ENCODE measurements at regions not wholly inside any gene's neighbourhood (a gene's known extent, or its start where the extent isn't known, plus 50 kb on each side); places are given as distances from the start of the nearest gene placed in this dataset.
A peak's percentile ranks its signal among the peaks of the same experiment; 100 is the strongest.
"Not testable (repeated sequence)": the region's sequence is repeated elsewhere in the genome, so short reads cannot be mapped to it uniquely, and the experiment has no call there.

DNA sequence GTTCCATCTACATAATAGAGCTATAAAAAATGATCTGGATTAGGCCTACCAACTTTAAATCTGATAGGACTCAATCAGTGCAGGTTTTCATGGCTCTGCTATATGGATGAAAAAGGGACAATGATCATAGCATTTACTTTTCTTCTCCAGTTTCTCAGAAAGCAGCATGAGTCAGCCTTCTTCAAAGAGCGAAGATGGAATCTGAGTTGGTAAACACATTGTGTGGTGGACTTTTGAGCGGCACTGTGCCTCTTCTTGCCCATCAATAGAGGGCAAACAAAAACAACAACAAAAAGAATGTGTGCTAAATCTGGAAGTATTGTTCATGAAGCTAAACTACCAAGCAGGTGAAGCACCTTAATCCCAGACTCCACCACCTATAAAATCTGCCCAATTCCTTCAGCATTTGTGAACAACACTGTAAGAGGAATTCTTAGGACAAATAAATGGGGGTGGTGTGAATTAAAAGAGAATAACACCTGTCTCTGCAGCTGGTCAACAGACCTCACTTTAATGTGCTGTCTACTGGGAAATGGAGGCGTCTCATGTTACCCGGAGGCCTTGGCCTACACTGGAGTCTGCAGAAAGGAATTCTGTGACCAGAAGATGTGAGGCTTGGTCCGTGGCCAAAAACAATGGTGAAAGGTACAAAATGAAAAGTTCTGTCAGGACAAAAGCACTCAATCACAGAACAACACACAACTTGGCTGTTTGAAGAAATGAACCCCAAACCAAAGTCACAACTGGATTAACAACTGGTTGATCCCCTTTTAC is 609.0 kb downstream of the IRS1 start:
- no peak for DNase-seq

- DNase-seq, result no peak
These were observed 610.6 kb downstream of the IRS1 start for GRCh38 chr2:226189061-226189460.

DNA sequence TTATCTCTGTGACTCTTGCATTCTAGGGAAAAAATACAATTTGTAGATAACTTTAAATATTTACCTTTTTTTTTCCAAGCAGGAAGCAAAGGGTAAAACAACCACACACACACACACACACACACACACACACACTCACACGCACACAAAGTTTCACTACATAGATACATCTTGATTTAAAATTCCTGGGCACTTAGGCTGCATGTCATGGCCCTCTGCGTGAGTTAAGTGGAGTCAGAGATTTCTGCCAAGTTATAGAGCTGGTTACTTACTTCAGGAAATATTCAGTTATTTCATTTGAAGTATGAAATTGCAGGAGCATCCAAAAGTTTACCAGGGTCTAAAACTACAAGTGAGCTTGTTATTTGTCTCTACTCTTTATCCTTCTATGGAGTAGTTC is 612.0 kb downstream of the IRS1 start:
- no peak for DNase-seq

GRCh38 chr2:226187156-226187555 is 612.5 kb downstream of the IRS1 start:
- no peak for DNase-seq

- DNase-seq, result peak in 1 of 4 experiments; percentile 1
These were observed 613.9 kb downstream of the IRS1 start for GRCh38 chr2:226185616-226186211.

- DNase-seq, result peak in 2 of 4 experiments; percentile 3 to 12
These were observed 614.5 kb downstream of the IRS1 start for GRCh38 chr2:226184940-226185615.

GRCh38 chr2:226184540-226184939 is 615.1 kb downstream of the IRS1 start:
- DNase-seq, result no peak

GRCh38 chr2:226183550-226183949 is 616.1 kb downstream of the IRS1 start:
- peak in 2 of 4 experiments; percentile 8 to 19 for DNase-seq

- no peak for DNase-seq
These were observed 616.6 kb downstream of the IRS1 start for GRCh38 chr2:226183033-226183432.

GRCh38 chr2:226181909-226182308 is 617.7 kb downstream of the IRS1 start:
- DNase-seq, result no peak

GRCh38 chr2:226180281-226180884 is 619.2 kb downstream of the IRS1 start:
- no peak for DNase-seq

DNA sequence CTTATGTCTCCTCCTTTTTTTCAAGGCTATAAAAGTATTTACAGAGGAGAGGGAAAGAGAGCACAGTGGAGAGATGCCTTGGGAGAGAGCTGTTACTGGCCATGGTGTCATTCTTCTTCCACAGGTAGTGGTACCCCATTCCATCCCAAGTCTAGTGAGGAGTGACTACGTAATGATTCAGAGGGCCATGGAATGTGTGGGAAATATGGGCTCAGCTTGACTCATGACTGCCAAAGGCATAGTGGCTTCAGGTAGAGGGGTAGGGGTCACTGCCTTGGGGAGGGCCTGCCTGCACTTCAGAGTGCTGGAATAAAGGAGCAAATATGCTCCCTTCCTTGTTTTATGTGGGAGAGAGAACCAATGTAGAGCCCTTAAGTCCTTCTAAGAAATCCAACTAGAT is 620.6 kb downstream of the IRS1 start:
- no peak for DNase-seq

GRCh38 chr2:226176283-226176984 is 623.2 kb downstream of the IRS1 start:
- DNase-seq, result no peak

GRCh38 chr2:226174390-226174789 is 625.2 kb downstream of the IRS1 start:
- no peak for DNase-seq

- no peak for DNase-seq
These were observed 626.7 kb downstream of the IRS1 start for GRCh38 chr2:226172939-226173338.

GRCh38 chr2:226172309-226172708 is 627.3 kb downstream of the IRS1 start:
- no peak for DNase-seq

DNA sequence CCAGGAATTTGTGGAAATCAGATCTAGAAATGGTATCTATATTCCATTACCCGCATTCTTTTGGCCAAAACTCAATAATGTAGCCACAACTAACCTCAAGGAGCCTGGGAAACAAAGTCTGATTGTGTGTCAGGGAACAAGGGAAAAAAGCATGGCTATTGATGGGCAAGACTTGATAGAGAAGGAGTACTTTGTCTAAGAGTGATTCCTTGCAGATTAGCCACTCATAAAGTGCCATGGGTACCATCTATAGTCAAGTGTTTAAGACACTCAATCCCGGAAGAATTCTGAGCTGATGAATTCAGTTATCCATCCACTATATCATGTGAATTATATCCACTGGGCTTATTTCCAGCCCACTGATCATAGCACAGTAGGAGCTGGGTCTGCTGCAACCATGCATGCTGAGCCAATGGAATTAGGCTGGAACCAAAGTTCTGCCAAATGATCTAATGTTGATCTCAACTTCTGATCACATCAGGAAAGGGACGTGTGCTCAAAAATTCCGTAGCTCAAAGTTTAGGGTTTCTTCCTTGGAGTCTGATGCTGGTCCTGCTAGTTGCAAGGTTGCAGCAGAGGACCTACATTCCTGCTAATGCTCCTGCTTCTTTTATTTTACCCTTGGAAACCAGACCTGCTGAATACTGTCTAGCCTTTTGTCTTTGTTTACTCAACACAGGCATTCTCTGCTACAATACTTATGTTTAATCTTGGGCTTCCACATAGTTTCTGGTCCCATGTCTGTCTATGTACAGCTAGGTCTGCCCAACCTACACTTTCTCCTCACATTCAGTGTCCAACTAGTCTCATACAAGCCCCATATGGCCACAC is 629.7 kb downstream of the IRS1 start:
- no peak for DNase-seq

- no peak for DNase-seq
These were observed 631.0 kb downstream of the IRS1 start for GRCh38 chr2:226168496-226169160.

DNA sequence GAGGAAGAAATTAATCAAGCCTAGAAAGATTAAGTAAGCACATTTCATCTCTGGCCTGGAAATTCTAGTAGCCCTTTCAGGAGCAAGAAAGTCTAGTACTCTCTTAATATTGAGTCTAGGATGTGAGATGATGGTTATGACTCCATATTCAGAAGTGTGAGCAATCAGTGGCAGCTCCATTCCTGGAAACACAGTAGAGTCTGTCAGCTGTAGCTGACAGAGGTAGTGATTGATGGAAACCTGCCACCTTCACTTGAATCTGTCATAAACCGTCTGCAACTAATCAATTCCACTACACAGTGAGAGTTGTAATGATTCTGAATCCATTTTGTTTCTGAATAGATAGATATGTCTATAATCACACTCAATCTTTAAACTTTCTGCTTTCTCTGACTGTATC is 635.1 kb downstream of the IRS1 start:
- no peak for DNase-seq

- not testable (repeated sequence) for DNase-seq
These were observed 639.0 kb downstream of the IRS1 start for GRCh38 chr2:226160617-226161016.

DNA sequence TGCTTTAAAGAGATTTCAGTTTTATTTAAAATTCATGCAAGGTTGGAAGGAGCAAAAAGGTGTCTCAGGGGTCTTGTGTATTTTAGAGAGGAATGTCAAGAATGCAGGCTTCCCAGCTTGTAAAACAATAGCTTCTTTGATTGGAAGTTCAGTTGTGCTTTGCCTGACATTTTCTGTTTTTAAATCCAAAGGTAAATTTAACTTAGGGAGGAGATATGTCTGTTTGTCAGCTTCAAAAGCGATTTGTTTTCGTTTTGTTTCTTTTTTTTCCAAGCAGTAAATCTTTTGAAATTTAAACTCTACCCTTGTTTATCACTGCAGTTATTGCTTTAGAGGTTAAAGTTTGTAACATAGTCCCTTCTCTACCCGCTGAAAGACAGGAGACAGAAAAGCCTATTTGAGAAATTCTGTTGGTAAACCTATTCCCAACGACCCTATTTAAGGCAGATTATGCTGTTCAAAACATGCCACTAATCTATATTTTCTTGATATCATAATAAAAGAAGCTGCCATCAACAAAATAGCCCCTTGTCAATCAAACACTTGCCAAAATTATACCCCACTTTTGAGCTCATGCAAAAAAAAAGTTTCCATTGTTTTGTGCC is 639.6 kb downstream of the IRS1 start:
- no peak for DNase-seq

Measured in suppressor macrophage (primary cell).